Psoas muscle (tissue), 7 donors: ENCODE measurements at regions not wholly inside any gene's neighbourhood (a gene's known extent, or its start where the extent isn't known, plus 50 kb on each side); places are given as distances from the start of the nearest gene placed in this dataset.

ENCODE experiments used
- ATAC-seq, 4 donors: fragments of 200-7000 bp; cut with Tn5 transposase; one replicate each; pipeline ENCODE4 v1.9.1; 2020; ENCODE audit warnings: moderate library complexity in 3 of 4, mild to moderate bottlenecking in 2 of 4
- DNase-seq, 2 donors: peaks; one replicate each; pipeline ENCODE4 v3.0.0-alpha.2; 2020
- H3K27ac ChIP-seq: fragments of 200-600 bp; one replicate; pipeline ENCODE4 v1.8.0; 2022
- H3K27me3 ChIP-seq, 3 donors: fragments of 200-600 bp in 1 of 3; one replicate each; pipeline versions ENCODE4 v1.6.1 to v1.8.0; 2013 to 2022; ENCODE audit warnings: low read length in 2 of 3, mild to moderate bottlenecking in 2 of 3, moderate library complexity in 1 of 3; ENCODE audit not compliant: insufficient read depth in 3 of 3
- H3K36me3 ChIP-seq, 2 donors: fragments of 200-600 bp in 1 of 2; one replicate each; pipeline versions ENCODE4 v1.6.1 to v1.8.0; 2013 to 2022; ENCODE audit warnings: low read depth in 1 of 2, mild to moderate bottlenecking in 1 of 2, moderate library complexity in 1 of 2; ENCODE audit not compliant: insufficient read depth in 1 of 2
- H3K4me1 ChIP-seq: fragments of 200-600 bp; one replicate; pipeline ENCODE4 v1.8.0; 2022
- H3K4me3 ChIP-seq: fragments of 200-600 bp; one replicate; pipeline ENCODE4 v1.8.0; 2022; ENCODE audit warnings: mild to moderate bottlenecking
- H3K9me3 ChIP-seq: fragments of 200-600 bp; one replicate; pipeline ENCODE4 v1.8.0; 2022
- WGBS, 3 donors: extraction: QIAGEN DNeasy Blood & Tissue Kit; methylation state at CpG; one replicate each; pipeline versions ENCODE4 v1.1.6 to v1.1.7; 2013; 5-methylcytosine and 5-hydroxymethylcytosine counted together
- intact Hi-C, 2 donors: fragments of 100-400 bp; cut with DNase I; formaldehyde crosslinking; loops; one replicate each; pipeline versions ENCODE4 v1.11.0 to v1.14.2; 2022
- TF ChIP-seq, protein P1 (sequence below): fragments of 200-600 bp; IDR thresholded peaks from one replicate; pipeline ENCODE4 v1.8.0; 2022; ENCODE audit warnings: antibody characterized with exemption
- donor health status: healthy with polysubstance abuse.
- donor health status: DM: no; HTN: no; CAD: no; lungs with moderate emphysema.
- donor health status: Bipolar disorder and iron deficiency.
- donor health status: healthy.
- donor health status: DM: yes; HTN: yes; CAD: no.
- donor health status: DM: no; HTN: no; CAD: no.
- donor health status: DM: yes; HTN: yes; CAD: no.

DNA sequence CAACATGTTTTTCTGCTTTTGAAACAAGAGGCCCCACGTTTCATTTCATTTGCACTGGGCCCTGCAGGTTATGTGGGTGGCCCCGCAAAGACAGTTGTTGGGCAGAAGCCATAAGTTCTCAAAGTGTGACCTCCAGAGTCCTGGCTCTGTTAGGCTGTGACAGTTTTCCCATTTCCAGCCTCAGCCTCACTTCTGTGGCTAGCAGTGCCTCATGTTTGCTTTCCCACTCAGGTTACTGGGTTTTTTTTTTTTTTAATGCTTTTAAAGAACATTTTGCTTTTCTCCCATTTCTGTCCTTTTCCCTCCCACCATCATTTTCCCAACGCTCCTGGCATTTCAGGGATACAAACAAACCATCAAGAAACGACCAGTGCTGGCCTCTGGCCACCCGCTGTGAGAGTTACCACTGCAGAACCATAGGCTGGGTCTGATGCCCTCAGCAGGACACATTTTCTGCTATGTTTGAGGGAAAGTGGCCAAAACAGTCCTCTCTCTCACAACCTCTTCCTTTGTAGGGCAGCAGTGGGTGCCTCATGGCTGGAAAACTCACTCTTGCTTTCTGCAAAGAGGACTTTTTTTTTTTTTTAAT, 159.0 kb upstream of the MPHOSPH6 start:
- H3K27ac ChIP-seq = no peak overlapping the region
- H3K4me3 ChIP-seq = no peak overlapping the region
- WGBS, 3 donors = 43 to 67% (median 52%) methylated on average over 5 of the region's 5 CpGs
- ATAC-seq (no peak), DNase-seq (no peak)
- TF ChIP-seq, protein P1, sequence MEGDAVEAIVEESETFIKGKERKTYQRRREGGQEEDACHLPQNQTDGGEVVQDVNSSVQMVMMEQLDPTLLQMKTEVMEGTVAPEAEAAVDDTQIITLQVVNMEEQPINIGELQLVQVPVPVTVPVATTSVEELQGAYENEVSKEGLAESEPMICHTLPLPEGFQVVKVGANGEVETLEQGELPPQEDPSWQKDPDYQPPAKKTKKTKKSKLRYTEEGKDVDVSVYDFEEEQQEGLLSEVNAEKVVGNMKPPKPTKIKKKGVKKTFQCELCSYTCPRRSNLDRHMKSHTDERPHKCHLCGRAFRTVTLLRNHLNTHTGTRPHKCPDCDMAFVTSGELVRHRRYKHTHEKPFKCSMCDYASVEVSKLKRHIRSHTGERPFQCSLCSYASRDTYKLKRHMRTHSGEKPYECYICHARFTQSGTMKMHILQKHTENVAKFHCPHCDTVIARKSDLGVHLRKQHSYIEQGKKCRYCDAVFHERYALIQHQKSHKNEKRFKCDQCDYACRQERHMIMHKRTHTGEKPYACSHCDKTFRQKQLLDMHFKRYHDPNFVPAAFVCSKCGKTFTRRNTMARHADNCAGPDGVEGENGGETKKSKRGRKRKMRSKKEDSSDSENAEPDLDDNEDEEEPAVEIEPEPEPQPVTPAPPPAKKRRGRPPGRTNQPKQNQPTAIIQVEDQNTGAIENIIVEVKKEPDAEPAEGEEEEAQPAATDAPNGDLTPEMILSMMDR = no peak
- no peaks in the 10 kb centered on the region for H3K27me3 ChIP-seq
- intact Hi-C loops = no loop called here
- H3K36me3 ChIP-seq = no peaks in the 10 kb centered on the region
- peaks cover 3% of the 10 kb centered on the region for H3K9me3 ChIP-seq
- no peaks in the 10 kb centered on the region for H3K4me1 ChIP-seq

GRCh38 chr16:82323171-82323570, 153.1 kb upstream of the MPHOSPH6 start:
- ATAC-seq = no peak
- peaks cover 18% of the 10 kb centered on the region for H3K9me3 ChIP-seq
- H3K4me3 ChIP-seq = no peak overlapping the region
- H3K4me1 ChIP-seq = peaks cover 5% of the 10 kb centered on the region
- DNase-seq = no peak
- no peaks in the 10 kb centered on the region for H3K27me3 ChIP-seq
- intact Hi-C loops = no loop called here
- H3K27ac ChIP-seq = no peak overlapping the region
- WGBS, 3 donors = 98 to 99% (median 99%) methylated on average over 2 of the region's 2 CpGs
- no peaks in the 10 kb centered on the region for H3K36me3 ChIP-seq
- TF ChIP-seq, protein P1 = no peak

DNA sequence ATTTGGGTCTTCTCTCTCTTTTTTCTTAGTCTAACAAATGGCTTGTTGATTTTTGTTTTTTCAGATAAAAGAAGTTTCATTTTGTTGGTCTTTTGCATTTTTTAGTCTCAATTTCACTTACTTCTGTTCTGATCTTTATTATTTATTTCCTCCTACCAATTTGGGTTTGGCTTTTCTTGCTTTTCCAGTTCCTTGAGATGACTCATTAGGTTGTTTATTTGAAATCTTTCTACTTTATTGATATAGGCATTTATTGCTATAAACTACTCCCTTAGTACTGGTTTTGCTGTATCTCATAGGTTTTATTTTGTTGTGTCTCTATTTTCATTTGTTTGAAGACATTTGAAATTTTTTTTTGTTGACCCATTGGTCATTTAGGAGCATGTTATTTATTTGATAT, 152.2 kb upstream of the MPHOSPH6 start:
- peaks cover 18% of the 10 kb centered on the region for H3K9me3 ChIP-seq
- H3K4me3 ChIP-seq = no peak overlapping the region
- peaks cover 15% of the 10 kb centered on the region for H3K4me1 ChIP-seq
- no peak overlapping the region for H3K27ac ChIP-seq
- H3K36me3 ChIP-seq = no peaks in the 10 kb centered on the region
- intact Hi-C loops = no loop called here
- H3K27me3 ChIP-seq = no peaks in the 10 kb centered on the region
- TF ChIP-seq, protein P1 = no peak
- no peak for DNase-seq
- ATAC-seq = no peak

DNA sequence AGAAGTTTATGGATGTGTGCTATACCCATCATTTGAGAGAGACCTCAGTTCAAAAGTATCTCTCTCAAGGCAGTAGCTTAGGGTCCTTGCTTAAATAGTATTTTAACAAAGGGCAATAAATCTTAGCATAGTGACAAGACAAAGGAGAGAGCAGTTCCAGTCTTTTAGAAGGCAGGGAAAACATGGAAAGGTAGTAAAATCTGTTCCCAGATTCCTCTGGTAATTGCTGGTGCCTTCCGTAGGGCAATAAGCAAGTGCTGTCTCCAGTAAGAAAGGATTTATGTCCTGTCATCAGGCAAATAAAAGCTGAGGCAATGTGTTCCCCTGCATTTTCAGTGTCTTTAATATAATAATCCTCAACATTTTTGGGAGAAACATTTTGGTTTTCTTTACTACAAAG, 149.0 kb upstream of the MPHOSPH6 start:
- 41 to 58% (median 42%) methylated on average over 1 of the region's 1 CpG for WGBS, 3 donors
- H3K36me3 ChIP-seq = no peaks in the 10 kb centered on the region
- ATAC-seq = no peak
- H3K9me3 ChIP-seq = peaks cover 16% of the 10 kb centered on the region
- TF ChIP-seq, protein P1 = no peak
- H3K27ac ChIP-seq = no peak overlapping the region
- no peak for DNase-seq
- intact Hi-C loops = no loop called here
- H3K4me3 ChIP-seq = no peak overlapping the region
- H3K27me3 ChIP-seq = no peaks in the 10 kb centered on the region
- H3K4me1 ChIP-seq = peaks cover 21% of the 10 kb centered on the region
